HEK293T (cell line): ENCODE measurements at regions not wholly inside any gene's neighbourhood (a gene's known extent, or its start where the extent isn't known, plus 50 kb on each side); places are given as distances from the start of the nearest gene placed in this dataset.

Experiments used
- CTCF ChIA-PET: fragments of 350-600 bp; formaldehyde crosslinking; extraction: SDS; loops from one replicate; lab custom pipeline; 2021; ENCODE audit warnings: antibody characterized with exemption, inconsistent platforms; lab: Yijun Ruan, JAX
- POLR2A ChIA-PET: fragments of 350-600 bp; formaldehyde crosslinking; extraction: SDS; loops from one replicate; lab custom pipeline; 2020; ENCODE audit warnings: antibody characterized with exemption, inconsistent platforms; lab: Yijun Ruan, JAX
- DNase-seq: peaks from one replicate; pipeline ENCODE4 v3.0.0; 2012; ENCODE audit warnings: mixed read lengths; ENCODE audit errors: extremely low spot score
- ARNT ChIP-seq: fragments of 450-650 bp; IDR thresholded peaks from 2 replicates; pipeline ENCODE4 v1.6.1; 2017; ENCODE audit warnings: mild to moderate bottlenecking
- BHLHE40 ChIP-seq: fragments of 450-650 bp; IDR thresholded peaks from 2 replicates; pipeline ENCODE4 v1.6.1; 2016; ENCODE audit warnings: mild to moderate bottlenecking, moderate library complexity, borderline replicate concordance
- CTBP1 ChIP-seq: fragments of 450-650 bp; IDR thresholded peaks from 2 replicates; pipeline ENCODE4 v1.6.1; 2016; ENCODE audit warnings: borderline replicate concordance
- ELF4 ChIP-seq: fragments of 450-650 bp; IDR thresholded peaks from 2 replicates; pipeline ENCODE4 v1.6.1; 2017; ENCODE audit warnings: antibody characterized with exemption
- FOXA1 ChIP-seq: fragments of 450-650 bp; IDR thresholded peaks from 2 replicates; pipeline ENCODE4 v1.6.1; 2016; ENCODE audit warnings: mild to moderate bottlenecking
- FOXK2 ChIP-seq: fragments of 450-650 bp; IDR thresholded peaks from 2 replicates; pipeline ENCODE4 v1.6.1; 2016; ENCODE audit warnings: mild to moderate bottlenecking
- FOXM1 ChIP-seq: fragments of 450-650 bp; IDR thresholded peaks from 2 replicates; pipeline ENCODE4 v1.6.1; 2017; ENCODE audit warnings: mild to moderate bottlenecking, borderline replicate concordance
- HDGF ChIP-seq: fragments of 450-650 bp; IDR thresholded peaks from 2 replicates; pipeline ENCODE4 v1.6.1; 2017; ENCODE audit warnings: antibody characterized with exemption, borderline replicate concordance
- L3MBTL2 ChIP-seq: fragments of 450-650 bp; conservative IDR thresholded peaks from 2 replicates; pipeline ENCODE4 v1.6.1; 2016; ENCODE audit warnings: mild to moderate bottlenecking
- LEF1 ChIP-seq: fragments of 450-650 bp; IDR thresholded peaks from 2 replicates; pipeline ENCODE4 v1.6.1; 2017; ENCODE audit warnings: mild to moderate bottlenecking, borderline replicate concordance
- NFRKB ChIP-seq: fragments of 450-650 bp; IDR thresholded peaks from 2 replicates; pipeline ENCODE4 v1.6.1; 2016; ENCODE audit warnings: mild to moderate bottlenecking, moderate library complexity
- PKNOX1 ChIP-seq: fragments of 450-650 bp; IDR thresholded peaks from 2 replicates; pipeline ENCODE4 v1.6.1; 2016
- SP1 ChIP-seq: fragments of 450-650 bp; IDR thresholded peaks from 2 replicates; pipeline ENCODE4 v1.6.1; 2017
- SUZ12 ChIP-seq: fragments of 450-650 bp; IDR thresholded peaks from 2 replicates; pipeline ENCODE4 v1.6.1; 2016; ENCODE audit warnings: mild to moderate bottlenecking
- TARDBP ChIP-seq: fragments of 450-650 bp; IDR thresholded peaks from 2 replicates; pipeline ENCODE4 v1.6.1; 2016
- ZNF384 ChIP-seq: fragments of 450-650 bp; IDR thresholded peaks from 2 replicates; pipeline ENCODE4 v1.6.1; 2016

GRCh38 chr3:182182531-182182968, 470.8 kb downstream of the SOX2 start:
- DNase-seq: no peak
- ChIA-PET POLR2A (no interaction called here), CTCF (no interaction called here)
- no peak for TF ChIP-seq HDGF
- TF ChIP-seq ELF4: no peak
- no peak for TF ChIP-seq BHLHE40
- no peak for TF ChIP-seq FOXM1
- TF ChIP-seq FOXK2: no peak
- TF ChIP-seq SUZ12: no peak
- no peak for TF ChIP-seq ZNF384

- TF ChIP-seq FOXA1 (no peak), LEF1 (no peak), NFRKB (no peak), BHLHE40 (no peak), SP1 (no peak), ELF4 (no peak), FOXM1 (no peak), CTBP1 (no peak), ZNF384 (no peak)
- ChIA-PET CTCF (no interaction called here), POLR2A (no interaction called here)
- no peak for DNase-seq
These were observed 472.1 kb downstream of the SOX2 start for GRCh38 chr3:182183716-182184430.

GRCh38 chr3:182185313-182185712, 473.6 kb downstream of the SOX2 start:
- TF ChIP-seq CTBP1: no peak
- no peak for TF ChIP-seq L3MBTL2
- TF ChIP-seq SP1: no peak
- TF ChIP-seq ELF4: no peak
- TF ChIP-seq FOXA1: no peak
- TF ChIP-seq ZNF384: no peak
- TF ChIP-seq FOXK2: no peak
- TF ChIP-seq NFRKB: no peak
- TF ChIP-seq HDGF: no peak
- TF ChIP-seq TARDBP: no peak
- TF ChIP-seq LEF1: no peak
- no peak for TF ChIP-seq SUZ12
- TF ChIP-seq ARNT: no peak
- CTCF ChIA-PET: no interaction called here
- POLR2A ChIA-PET: no interaction called here
- DNase-seq: no peak

GRCh38 chr3:182190056-182190455, 478.3 kb downstream of the SOX2 start:
- ChIA-PET POLR2A (no interaction called here), CTCF (no interaction called here)
- TF ChIP-seq FOXK2 (no peak), ZNF384 (no peak), PKNOX1 (no peak), TARDBP (no peak), ELF4 (no peak), BHLHE40 (no peak), SP1 (no peak), ARNT (no peak), FOXM1 (no peak), SUZ12 (no peak), FOXA1 (no peak), HDGF (no peak), L3MBTL2 (no peak), CTBP1 (no peak), LEF1 (no peak), NFRKB (no peak)
- no peak for DNase-seq

GRCh38 chr3:182198345-182198744, 486.6 kb downstream of the SOX2 start:
- TF ChIP-seq PKNOX1 (no peak), BHLHE40 (no peak), FOXK2 (no peak), LEF1 (no peak), FOXA1 (no peak), SP1 (no peak), CTBP1 (no peak), HDGF (no peak), ZNF384 (no peak), ARNT (no peak), ELF4 (no peak), TARDBP (no peak), FOXM1 (no peak), SUZ12 (no peak), NFRKB (no peak), L3MBTL2 (no peak)
- DNase-seq: no peak
- ChIA-PET POLR2A (no interaction called here), CTCF (no interaction called here)

GRCh38 chr3:182201456-182202168, 489.9 kb downstream of the SOX2 start:
- ChIA-PET POLR2A (interaction anchor here (0.8 kb wide), 1 partner anchor 10 kb away, joined by 3 read pairs; no protein-coding TSS in a partner anchor), CTCF (no interaction called here)
- no peak for DNase-seq
- TF ChIP-seq FOXA1: no peak
- TF ChIP-seq L3MBTL2: no peak
- no peak for TF ChIP-seq LEF1
- TF ChIP-seq CTBP1: no peak
